Stimulated activated naive CD8-positive, alpha-beta T cell treated with anti-CD3 and anti-CD28 coated beads, Interleukin-15, Interleukin-2, amounts not matched to agents 100 ng/mL and 50 ng/mL, for 24 hours (primary cell): ENCODE measurements at regions not wholly inside any gene's neighbourhood (a gene's known extent, or its start where the extent isn't known, plus 50 kb on each side); places are given as distances from the start of the nearest gene placed in this dataset.

Source experiments
- H3K27ac Mint-ChIP-seq: one replicate; pipeline ENCODE4 v1.8.0; 2021; ENCODE audit warnings: mild to moderate bottlenecking, mixed read lengths
- H3K27me3 Mint-ChIP-seq: one replicate; pipeline ENCODE4 v1.8.0; 2021; ENCODE audit warnings: mixed read lengths
- H3K36me3 Mint-ChIP-seq: one replicate; pipeline ENCODE4 v1.8.0; 2021; ENCODE audit warnings: low read depth, mixed read lengths
- H3K4me1 Mint-ChIP-seq: one replicate; pipeline ENCODE4 v1.8.0; 2021; ENCODE audit warnings: low read depth, mixed read lengths
- H3K4me3 Mint-ChIP-seq: one replicate; pipeline ENCODE4 v1.8.0; 2021; ENCODE audit warnings: mild to moderate bottlenecking, mixed read lengths
- H3K9me3 Mint-ChIP-seq: one replicate; pipeline ENCODE4 v1.8.0; 2021; ENCODE audit warnings: mixed read lengths

GRCh38 chr6:134729561-134729960, 220.3 kb downstream of the ALDH8A1 start:
- H3K4me3 Mint-ChIP-seq, result no peak overlapping the region
- H3K27me3 Mint-ChIP-seq, result no peaks in the 10 kb centered on the region
- no peaks in the 10 kb centered on the region for H3K36me3 Mint-ChIP-seq

GRCh38 chr6:134727081-134727480, 222.8 kb downstream of the ALDH8A1 start:
- Mint-ChIP-seq H3K36me3 (no peaks in the 10 kb centered on the region), H3K4me3 (no peak overlapping the region), H3K4me1 (no peaks in the 10 kb centered on the region), H3K9me3 (no peaks in the 10 kb centered on the region), H3K27ac (no peak overlapping the region), H3K27me3 (no peaks in the 10 kb centered on the region)

More at GRCh38 chr6:134729561-134729960, 220.3 kb downstream of the ALDH8A1 start:
- Mint-ChIP-seq H3K4me1 (no peaks in the 10 kb centered on the region), H3K27ac (no peak overlapping the region), H3K9me3 (no peaks in the 10 kb centered on the region)

GRCh38 chr6:134725590-134725989, 224.3 kb downstream of the ALDH8A1 start:
- H3K27me3 Mint-ChIP-seq, result no peaks in the 10 kb centered on the region
- H3K9me3 Mint-ChIP-seq, result no peaks in the 10 kb centered on the region
- H3K36me3 Mint-ChIP-seq, result no peaks in the 10 kb centered on the region
- no peak overlapping the region for H3K27ac Mint-ChIP-seq
- H3K4me3 Mint-ChIP-seq, result no peak overlapping the region
- no peaks in the 10 kb centered on the region for H3K4me1 Mint-ChIP-seq

- H3K9me3 Mint-ChIP-seq, result no peaks in the 10 kb centered on the region
- H3K4me1 Mint-ChIP-seq, result no peaks in the 10 kb centered on the region
- no peaks in the 10 kb centered on the region for H3K27me3 Mint-ChIP-seq
- no peak overlapping the region for H3K27ac Mint-ChIP-seq
- H3K36me3 Mint-ChIP-seq, result no peaks in the 10 kb centered on the region
- H3K4me3 Mint-ChIP-seq, result no peak overlapping the region
Measured at GRCh38 chr6:134724771-134725340, 225.0 kb downstream of the ALDH8A1 start.

GRCh38 chr6:134723081-134723871, 226.6 kb downstream of the ALDH8A1 start:
- Mint-ChIP-seq H3K4me3 (no peak overlapping the region), H3K27me3 (no peaks in the 10 kb centered on the region), H3K9me3 (no peaks in the 10 kb centered on the region), H3K27ac (no peak overlapping the region), H3K4me1 (no peaks in the 10 kb centered on the region), H3K36me3 (no peaks in the 10 kb centered on the region)

GRCh38 chr6:134722200-134722870, 227.6 kb downstream of the ALDH8A1 start:
- Mint-ChIP-seq H3K27ac (no peak overlapping the region), H3K4me1 (no peaks in the 10 kb centered on the region)

GRCh38 chr6:134721060-134721405, 228.9 kb downstream of the ALDH8A1 start:
- H3K4me3 Mint-ChIP-seq, result no peak overlapping the region
- H3K4me1 Mint-ChIP-seq, result no peaks in the 10 kb centered on the region
- no peak overlapping the region for H3K27ac Mint-ChIP-seq
- H3K36me3 Mint-ChIP-seq, result no peaks in the 10 kb centered on the region
- no peaks in the 10 kb centered on the region for H3K27me3 Mint-ChIP-seq
- no peaks in the 10 kb centered on the region for H3K9me3 Mint-ChIP-seq

More at GRCh38 chr6:134722200-134722870, 227.6 kb downstream of the ALDH8A1 start:
- no peak overlapping the region for H3K4me3 Mint-ChIP-seq
- H3K27me3 Mint-ChIP-seq, result no peaks in the 10 kb centered on the region
- no peaks in the 10 kb centered on the region for H3K9me3 Mint-ChIP-seq
- H3K36me3 Mint-ChIP-seq, result no peaks in the 10 kb centered on the region

- Mint-ChIP-seq H3K36me3 (no peaks in the 10 kb centered on the region), H3K9me3 (no peaks in the 10 kb centered on the region), H3K4me3 (no peak overlapping the region), H3K4me1 (no peaks in the 10 kb centered on the region), H3K27me3 (peaks cover 4% of the 10 kb centered on the region), H3K27ac (no peak overlapping the region)
Measured at GRCh38 chr6:134720353-134721059, 229.4 kb downstream of the ALDH8A1 start.

- H3K4me3 Mint-ChIP-seq, result no peak overlapping the region
- H3K9me3 Mint-ChIP-seq, result no peaks in the 10 kb centered on the region
- no peaks in the 10 kb centered on the region for H3K4me1 Mint-ChIP-seq
- H3K27me3 Mint-ChIP-seq, result peaks cover 4% of the 10 kb centered on the region
- H3K27ac Mint-ChIP-seq, result no peak overlapping the region
- no peaks in the 10 kb centered on the region for H3K36me3 Mint-ChIP-seq
Measured at GRCh38 chr6:134719911-134720310, 230.0 kb downstream of the ALDH8A1 start.

- Mint-ChIP-seq H3K27me3 (peaks cover 4% of the 10 kb centered on the region), H3K9me3 (no peaks in the 10 kb centered on the region), H3K27ac (no peak overlapping the region), H3K4me3 (no peak overlapping the region), H3K4me1 (no peaks in the 10 kb centered on the region), H3K36me3 (no peaks in the 10 kb centered on the region)
Measured at GRCh38 chr6:134719286-134719685, 230.6 kb downstream of the ALDH8A1 start.

- no peak overlapping the region for H3K4me3 Mint-ChIP-seq
- no peaks in the 10 kb centered on the region for H3K9me3 Mint-ChIP-seq
- H3K27ac Mint-ChIP-seq, result no peak overlapping the region
- no peaks in the 10 kb centered on the region for H3K4me1 Mint-ChIP-seq
- H3K36me3 Mint-ChIP-seq, result no peaks in the 10 kb centered on the region
- H3K27me3 Mint-ChIP-seq, result peaks cover 17% of the 10 kb centered on the region
Measured at GRCh38 chr6:134714679-134715078, 235.2 kb downstream of the ALDH8A1 start.

- H3K4me3 Mint-ChIP-seq, result no peak overlapping the region
- no peak overlapping the region for H3K27ac Mint-ChIP-seq
- H3K27me3 Mint-ChIP-seq, result peaks cover 17% of the 10 kb centered on the region
- H3K36me3 Mint-ChIP-seq, result no peaks in the 10 kb centered on the region
- no peaks in the 10 kb centered on the region for H3K4me1 Mint-ChIP-seq
- H3K9me3 Mint-ChIP-seq, result no peaks in the 10 kb centered on the region
Measured at GRCh38 chr6:134714113-134714512, 235.8 kb downstream of the ALDH8A1 start.

- Mint-ChIP-seq H3K36me3 (no peaks in the 10 kb centered on the region), H3K9me3 (no peaks in the 10 kb centered on the region), H3K27me3 (peaks cover 23% of the 10 kb centered on the region), H3K27ac (no peak overlapping the region), H3K4me3 (no peak overlapping the region), H3K4me1 (no peaks in the 10 kb centered on the region)
Measured at GRCh38 chr6:134712311-134712710, 237.6 kb downstream of the ALDH8A1 start.

GRCh38 chr6:134708079-134708478, 241.8 kb downstream of the ALDH8A1 start:
- Mint-ChIP-seq H3K27ac (no peak overlapping the region), H3K9me3 (no peaks in the 10 kb centered on the region), H3K4me3 (no peak overlapping the region), H3K36me3 (no peaks in the 10 kb centered on the region), H3K4me1 (no peaks in the 10 kb centered on the region), H3K27me3 (peaks cover 22% of the 10 kb centered on the region)
